HFFc6 (cell line): ENCODE measurements at regions not wholly inside any gene's neighbourhood (a gene's known extent, or its start where the extent isn't known, plus 50 kb on each side); places are given as distances from the start of the nearest gene placed in this dataset.

Experiments
- DNase-seq: peaks from one replicate; pipeline ENCODE4 v3.0.0-alpha.2; 2018
- H3K27ac Mint-ChIP-seq: 2 replicates; pipeline ENCODE4 v1.8.0; 2020; ENCODE audit warnings: mild to moderate bottlenecking, mixed read lengths
- H3K27me3 Mint-ChIP-seq: 2 replicates; pipeline ENCODE4 v1.8.0; 2021; ENCODE audit warnings: mild to moderate bottlenecking, moderate library complexity, mixed read lengths; ENCODE audit not compliant: insufficient read depth
- H3K36me3 Mint-ChIP-seq: 2 replicates; pipeline ENCODE4 v1.8.0; 2021; ENCODE audit warnings: low read depth, mixed read lengths
- H3K4me1 Mint-ChIP-seq: 2 replicates; pipeline ENCODE4 v1.8.0; 2020; ENCODE audit warnings: low read depth, mixed read lengths
- H3K4me3 Mint-ChIP-seq: 2 replicates; pipeline ENCODE4 v1.8.0; 2020; ENCODE audit warnings: mild to moderate bottlenecking, moderate library complexity, mixed read lengths
- H3K9me3 Mint-ChIP-seq: 2 replicates; pipeline ENCODE4 v1.8.0; 2020; ENCODE audit warnings: mild to moderate bottlenecking, mixed read lengths
- TF ChIP-seq, protein P1 (sequence below): fragments of 200-600 bp; sonication (generic); IDR thresholded peaks from 2 replicates; pipeline ENCODE4 v1.5.0; 2021; ENCODE audit warnings: antibody characterized with exemption, mild to moderate bottlenecking

- Mint-ChIP-seq H3K27ac (no peak overlapping the region), H3K9me3 (peaks cover 7% of the 10 kb centered on the region; the same call in 1 of the 2 replicates), H3K27me3 (peaks cover 4% of the 10 kb centered on the region), H3K4me3 (no peak overlapping the region), H3K4me1 (no peaks in the 10 kb centered on the region), H3K36me3 (no peaks in the 10 kb centered on the region)
- TF ChIP-seq, protein P1, sequence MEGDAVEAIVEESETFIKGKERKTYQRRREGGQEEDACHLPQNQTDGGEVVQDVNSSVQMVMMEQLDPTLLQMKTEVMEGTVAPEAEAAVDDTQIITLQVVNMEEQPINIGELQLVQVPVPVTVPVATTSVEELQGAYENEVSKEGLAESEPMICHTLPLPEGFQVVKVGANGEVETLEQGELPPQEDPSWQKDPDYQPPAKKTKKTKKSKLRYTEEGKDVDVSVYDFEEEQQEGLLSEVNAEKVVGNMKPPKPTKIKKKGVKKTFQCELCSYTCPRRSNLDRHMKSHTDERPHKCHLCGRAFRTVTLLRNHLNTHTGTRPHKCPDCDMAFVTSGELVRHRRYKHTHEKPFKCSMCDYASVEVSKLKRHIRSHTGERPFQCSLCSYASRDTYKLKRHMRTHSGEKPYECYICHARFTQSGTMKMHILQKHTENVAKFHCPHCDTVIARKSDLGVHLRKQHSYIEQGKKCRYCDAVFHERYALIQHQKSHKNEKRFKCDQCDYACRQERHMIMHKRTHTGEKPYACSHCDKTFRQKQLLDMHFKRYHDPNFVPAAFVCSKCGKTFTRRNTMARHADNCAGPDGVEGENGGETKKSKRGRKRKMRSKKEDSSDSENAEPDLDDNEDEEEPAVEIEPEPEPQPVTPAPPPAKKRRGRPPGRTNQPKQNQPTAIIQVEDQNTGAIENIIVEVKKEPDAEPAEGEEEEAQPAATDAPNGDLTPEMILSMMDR = no peak
- DNase-seq = no peak
These were observed 162.7 kb upstream of the B3GAT2 start for GRCh38 chr6:71119560-71119959.

DNA sequence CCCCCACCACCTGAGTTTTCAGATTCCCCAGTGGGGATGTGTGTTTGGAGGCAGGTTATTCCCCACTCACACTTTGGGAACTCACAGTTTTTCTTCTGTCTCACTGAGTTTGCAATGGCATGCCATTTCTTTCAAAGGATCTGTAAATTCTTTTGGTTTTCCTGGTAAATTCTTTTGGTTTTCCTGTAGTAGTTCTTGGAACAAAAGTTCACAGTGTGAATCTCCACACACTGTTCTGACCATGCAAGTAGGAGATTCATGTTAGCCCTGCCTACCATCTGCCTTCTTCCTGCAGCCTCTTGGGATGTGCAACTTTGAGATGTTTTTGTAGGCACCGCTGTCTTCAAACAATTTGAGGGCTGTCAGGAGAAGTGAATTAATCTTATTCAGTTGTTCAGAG lies 165.6 kb upstream of the OGFRL1 start:
- Mint-ChIP-seq H3K4me1 (no peaks in the 10 kb centered on the region), H3K27ac (no peak overlapping the region), H3K9me3 (peaks cover 11% of the 10 kb centered on the region; the same call in 1 of the 2 replicates), H3K4me3 (no peak overlapping the region), H3K27me3 (peaks cover 3% of the 10 kb centered on the region), H3K36me3 (no peaks in the 10 kb centered on the region)
- no peak for DNase-seq
- TF ChIP-seq, protein P1 = no peak

GRCh38 chr6:71124340-71124739 lies 164.3 kb upstream of the OGFRL1 start:
- H3K9me3 Mint-ChIP-seq = peaks cover 11% of the 10 kb centered on the region; the same call in 1 of the 2 replicates
- H3K4me3 Mint-ChIP-seq = no peak overlapping the region
- H3K27me3 Mint-ChIP-seq = no peaks in the 10 kb centered on the region; the same call in none of the 2 replicates
- DNase-seq = no peak
- H3K27ac Mint-ChIP-seq = no peak overlapping the region
- H3K36me3 Mint-ChIP-seq = no peaks in the 10 kb centered on the region
- no peaks in the 10 kb centered on the region for H3K4me1 Mint-ChIP-seq
- TF ChIP-seq, protein P1 = no peak

GRCh38 chr6:71125216-71125615 lies 163.4 kb upstream of the OGFRL1 start:
- Mint-ChIP-seq H3K27me3 (no peaks in the 10 kb centered on the region; the same call in none of the 2 replicates), H3K27ac (no peak overlapping the region), H3K36me3 (no peaks in the 10 kb centered on the region), H3K9me3 (peaks cover 7% of the 10 kb centered on the region; the same call in 1 of the 2 replicates), H3K4me3 (no peak overlapping the region), H3K4me1 (no peaks in the 10 kb centered on the region)
- no peak for DNase-seq
- TF ChIP-seq, protein P1 = no peak

GRCh38 chr6:71126506-71126905 lies 162.1 kb upstream of the OGFRL1 start:
- Mint-ChIP-seq H3K36me3 (no peaks in the 10 kb centered on the region), H3K4me3 (no peak overlapping the region), H3K27ac (no peak overlapping the region), H3K27me3 (peaks cover 3% of the 10 kb centered on the region), H3K9me3 (0 out of 2 replicates have a peak, but pooled peaks cover 5% of the 10 kb centered on the region), H3K4me1 (no peaks in the 10 kb centered on the region)
- no peak for DNase-seq
- TF ChIP-seq, protein P1 = no peak

DNA sequence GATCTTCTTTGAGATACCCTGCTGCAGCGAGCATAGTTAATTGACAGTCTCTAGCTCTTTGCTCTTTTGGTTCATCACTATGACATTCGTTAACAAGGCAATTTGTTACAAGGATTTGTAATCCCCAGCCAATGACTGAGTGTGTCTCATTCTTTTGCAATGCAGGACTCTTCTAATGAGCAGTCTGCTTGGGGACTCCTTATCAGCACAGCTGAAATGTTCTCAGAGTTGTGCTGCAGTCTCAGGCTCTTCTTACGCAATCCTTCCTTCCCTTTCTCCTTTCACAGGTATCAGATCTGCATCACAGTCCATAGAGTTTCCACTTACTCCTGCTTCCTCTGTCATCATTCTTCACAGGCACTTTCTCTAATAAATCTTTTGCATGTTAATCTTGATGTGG lies 161.2 kb upstream of the OGFRL1 start:
- TF ChIP-seq, protein P1 = no peak
- Mint-ChIP-seq H3K27ac (no peak overlapping the region), H3K4me1 (no peaks in the 10 kb centered on the region), H3K4me3 (no peak overlapping the region), H3K27me3 (peaks cover 3% of the 10 kb centered on the region), H3K36me3 (no peaks in the 10 kb centered on the region), H3K9me3 (0 out of 2 replicates have a peak, but pooled peaks cover 5% of the 10 kb centered on the region)
- DNase-seq = no peak
